HL-60 (cell line): ENCODE measurements at regions not wholly inside any gene's neighbourhood (a gene's known extent, or its start where the extent isn't known, plus 50 kb on each side); places are given as distances from the start of the nearest gene placed in this dataset.

Source experiments
- GABPA ChIP-seq: IDR thresholded peaks from 2 replicates; pipeline ENCODE4 v1.6.1; 2012; ENCODE audit warnings: low read depth
- POLR2AphosphoS5 ChIP-seq: IDR thresholded peaks from 2 replicates; pipeline ENCODE4 v1.6.1; 2012; ENCODE audit warnings: low read depth
- SPI1 ChIP-seq: IDR thresholded peaks from 2 replicates; pipeline ENCODE4 v1.6.1; 2012; ENCODE audit warnings: low read depth, mild to moderate bottlenecking, borderline replicate concordance
- TF ChIP-seq, protein P1 (sequence below): IDR thresholded peaks from one replicate; pipeline ENCODE4 v1.5.1; 2011; ENCODE audit warnings: low read length, control low read depth, inconsistent platforms; ENCODE audit not compliant: insufficient read depth
- TF ChIP-seq, protein P2 (sequence below): IDR thresholded peaks from 2 replicates; pipeline ENCODE4 v1.6.1; 2012; ENCODE audit warnings: low read depth; ENCODE audit not compliant: insufficient replicate concordance

DNA sequence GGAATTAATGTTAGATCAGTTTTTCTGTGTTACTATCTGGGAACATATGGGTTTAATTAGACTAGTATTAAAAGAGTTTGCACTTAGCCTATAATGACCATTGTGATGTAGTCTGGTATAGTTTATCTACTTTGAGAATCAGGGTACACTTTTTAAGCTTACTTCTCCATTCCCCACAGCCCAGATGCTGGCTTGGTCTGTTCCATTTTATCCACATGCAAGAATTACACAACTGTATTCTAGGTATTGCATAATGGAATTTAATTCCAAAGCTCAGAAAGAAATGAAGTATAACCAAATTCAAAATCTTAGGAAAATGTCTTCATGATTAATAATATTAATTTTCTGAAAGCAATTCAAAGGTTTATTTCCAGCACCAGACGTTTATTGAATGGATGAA lies 122.2 kb upstream of the PDGFD start:
- TF ChIP-seq, protein P1, sequence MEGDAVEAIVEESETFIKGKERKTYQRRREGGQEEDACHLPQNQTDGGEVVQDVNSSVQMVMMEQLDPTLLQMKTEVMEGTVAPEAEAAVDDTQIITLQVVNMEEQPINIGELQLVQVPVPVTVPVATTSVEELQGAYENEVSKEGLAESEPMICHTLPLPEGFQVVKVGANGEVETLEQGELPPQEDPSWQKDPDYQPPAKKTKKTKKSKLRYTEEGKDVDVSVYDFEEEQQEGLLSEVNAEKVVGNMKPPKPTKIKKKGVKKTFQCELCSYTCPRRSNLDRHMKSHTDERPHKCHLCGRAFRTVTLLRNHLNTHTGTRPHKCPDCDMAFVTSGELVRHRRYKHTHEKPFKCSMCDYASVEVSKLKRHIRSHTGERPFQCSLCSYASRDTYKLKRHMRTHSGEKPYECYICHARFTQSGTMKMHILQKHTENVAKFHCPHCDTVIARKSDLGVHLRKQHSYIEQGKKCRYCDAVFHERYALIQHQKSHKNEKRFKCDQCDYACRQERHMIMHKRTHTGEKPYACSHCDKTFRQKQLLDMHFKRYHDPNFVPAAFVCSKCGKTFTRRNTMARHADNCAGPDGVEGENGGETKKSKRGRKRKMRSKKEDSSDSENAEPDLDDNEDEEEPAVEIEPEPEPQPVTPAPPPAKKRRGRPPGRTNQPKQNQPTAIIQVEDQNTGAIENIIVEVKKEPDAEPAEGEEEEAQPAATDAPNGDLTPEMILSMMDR: no peak
- TF ChIP-seq POLR2AphosphoS5 (no peak), GABPA (no peak), SPI1 (no peak)
- TF ChIP-seq, protein P2, sequence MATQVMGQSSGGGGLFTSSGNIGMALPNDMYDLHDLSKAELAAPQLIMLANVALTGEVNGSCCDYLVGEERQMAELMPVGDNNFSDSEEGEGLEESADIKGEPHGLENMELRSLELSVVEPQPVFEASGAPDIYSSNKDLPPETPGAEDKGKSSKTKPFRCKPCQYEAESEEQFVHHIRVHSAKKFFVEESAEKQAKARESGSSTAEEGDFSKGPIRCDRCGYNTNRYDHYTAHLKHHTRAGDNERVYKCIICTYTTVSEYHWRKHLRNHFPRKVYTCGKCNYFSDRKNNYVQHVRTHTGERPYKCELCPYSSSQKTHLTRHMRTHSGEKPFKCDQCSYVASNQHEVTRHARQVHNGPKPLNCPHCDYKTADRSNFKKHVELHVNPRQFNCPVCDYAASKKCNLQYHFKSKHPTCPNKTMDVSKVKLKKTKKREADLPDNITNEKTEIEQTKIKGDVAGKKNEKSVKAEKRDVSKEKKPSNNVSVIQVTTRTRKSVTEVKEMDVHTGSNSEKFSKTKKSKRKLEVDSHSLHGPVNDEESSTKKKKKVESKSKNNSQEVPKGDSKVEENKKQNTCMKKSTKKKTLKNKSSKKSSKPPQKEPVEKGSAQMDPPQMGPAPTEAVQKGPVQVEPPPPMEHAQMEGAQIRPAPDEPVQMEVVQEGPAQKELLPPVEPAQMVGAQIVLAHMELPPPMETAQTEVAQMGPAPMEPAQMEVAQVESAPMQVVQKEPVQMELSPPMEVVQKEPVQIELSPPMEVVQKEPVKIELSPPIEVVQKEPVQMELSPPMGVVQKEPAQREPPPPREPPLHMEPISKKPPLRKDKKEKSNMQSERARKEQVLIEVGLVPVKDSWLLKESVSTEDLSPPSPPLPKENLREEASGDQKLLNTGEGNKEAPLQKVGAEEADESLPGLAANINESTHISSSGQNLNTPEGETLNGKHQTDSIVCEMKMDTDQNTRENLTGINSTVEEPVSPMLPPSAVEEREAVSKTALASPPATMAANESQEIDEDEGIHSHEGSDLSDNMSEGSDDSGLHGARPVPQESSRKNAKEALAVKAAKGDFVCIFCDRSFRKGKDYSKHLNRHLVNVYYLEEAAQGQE: no peak
